ENCODE measurements at regions not wholly inside any gene's neighbourhood (a gene's known extent, or its start where the extent isn't known, plus 50 kb on each side); places are given as distances from the start of the nearest gene placed in this dataset.

DNA sequence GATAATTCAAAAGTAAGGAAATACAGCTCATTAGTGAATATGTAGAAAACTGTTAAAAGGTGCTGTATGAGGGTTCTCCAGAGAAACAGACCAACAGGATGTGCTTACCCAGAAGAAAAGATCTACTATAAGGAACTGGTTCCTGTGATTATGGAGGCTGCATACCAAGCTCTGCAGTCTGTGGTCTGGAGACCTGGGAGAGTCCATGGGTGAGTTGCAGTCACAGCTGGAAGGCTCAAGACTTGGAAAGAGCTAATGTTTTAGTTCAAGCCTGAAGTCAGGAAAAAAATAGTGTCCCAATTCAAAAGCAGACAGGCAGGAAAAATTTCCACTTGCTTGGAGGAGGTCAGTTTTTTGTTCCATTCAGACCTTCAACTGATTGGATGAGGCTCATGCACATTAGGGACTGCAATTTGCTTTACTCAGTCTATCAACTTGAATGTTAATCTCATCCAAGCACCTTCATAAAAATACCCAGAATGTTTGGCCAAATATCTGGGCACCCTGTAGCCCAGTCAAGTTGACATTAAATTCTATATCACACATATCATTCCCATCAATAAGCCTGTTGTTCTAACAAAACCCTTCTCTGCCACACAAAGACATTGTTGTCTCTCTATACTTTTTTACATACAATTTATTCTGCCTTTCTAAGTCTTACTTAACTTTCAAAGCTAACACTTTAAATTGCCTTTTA is 197.9 kb upstream of the KLF6 start:
- no peak for DNase-seq (ENCODE audit: low read depth)
- no peak overlapping the region for H3K4me3 ChIP-seq (ENCODE audit: low read depth, low read length)
- TF ChIP-seq MYC (IDR thresholded peaks at IDR 0.05; ENCODE audit: low read depth, low read length) = no peak
- TF ChIP-seq, protein P1, sequence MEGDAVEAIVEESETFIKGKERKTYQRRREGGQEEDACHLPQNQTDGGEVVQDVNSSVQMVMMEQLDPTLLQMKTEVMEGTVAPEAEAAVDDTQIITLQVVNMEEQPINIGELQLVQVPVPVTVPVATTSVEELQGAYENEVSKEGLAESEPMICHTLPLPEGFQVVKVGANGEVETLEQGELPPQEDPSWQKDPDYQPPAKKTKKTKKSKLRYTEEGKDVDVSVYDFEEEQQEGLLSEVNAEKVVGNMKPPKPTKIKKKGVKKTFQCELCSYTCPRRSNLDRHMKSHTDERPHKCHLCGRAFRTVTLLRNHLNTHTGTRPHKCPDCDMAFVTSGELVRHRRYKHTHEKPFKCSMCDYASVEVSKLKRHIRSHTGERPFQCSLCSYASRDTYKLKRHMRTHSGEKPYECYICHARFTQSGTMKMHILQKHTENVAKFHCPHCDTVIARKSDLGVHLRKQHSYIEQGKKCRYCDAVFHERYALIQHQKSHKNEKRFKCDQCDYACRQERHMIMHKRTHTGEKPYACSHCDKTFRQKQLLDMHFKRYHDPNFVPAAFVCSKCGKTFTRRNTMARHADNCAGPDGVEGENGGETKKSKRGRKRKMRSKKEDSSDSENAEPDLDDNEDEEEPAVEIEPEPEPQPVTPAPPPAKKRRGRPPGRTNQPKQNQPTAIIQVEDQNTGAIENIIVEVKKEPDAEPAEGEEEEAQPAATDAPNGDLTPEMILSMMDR (IDR thresholded peaks at IDR 0.05; ENCODE audit: low read depth, low read length) = no peak
- TF ChIP-seq POLR2A (IDR thresholded peaks at IDR 0.05; ENCODE audit: extremely low read depth, insufficient read length) = no peak
- TF ChIP-seq, protein P2, sequence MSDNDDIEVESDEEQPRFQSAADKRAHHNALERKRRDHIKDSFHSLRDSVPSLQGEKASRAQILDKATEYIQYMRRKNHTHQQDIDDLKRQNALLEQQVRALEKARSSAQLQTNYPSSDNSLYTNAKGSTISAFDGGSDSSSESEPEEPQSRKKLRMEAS (IDR thresholded peaks at IDR 0.05; ENCODE audit: low read depth, low read length) = no peak

DNA sequence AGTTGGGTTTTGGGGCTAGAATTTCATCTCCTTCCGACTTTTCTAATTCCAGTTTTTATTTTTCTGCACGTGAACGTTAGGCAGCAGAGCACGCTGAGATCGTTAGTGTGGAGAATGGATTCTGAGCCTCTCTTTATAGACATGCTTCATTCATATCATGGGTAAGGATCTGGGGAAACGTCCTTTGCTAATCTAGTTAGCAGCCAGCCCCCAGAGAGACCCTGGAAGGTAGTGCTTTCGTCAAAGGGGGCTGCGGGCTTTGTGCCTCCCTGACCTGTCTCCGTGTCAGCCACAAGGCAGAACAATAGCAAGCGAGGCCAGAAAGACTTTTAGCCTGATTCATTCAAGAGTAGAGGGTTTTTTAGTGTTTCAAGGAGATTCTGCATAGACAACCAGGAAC is 196.3 kb upstream of the KLF6 start:
- peak overlapping the region; percentile 21 for H3K4me3 ChIP-seq (ENCODE audit: low read depth, low read length)
- peak; percentile 34 for DNase-seq (ENCODE audit: low read depth)
- TF ChIP-seq MYC (IDR thresholded peaks at IDR 0.05; ENCODE audit: low read depth, low read length) = no peak
- TF ChIP-seq, protein P2 (IDR thresholded peaks at IDR 0.05; ENCODE audit: low read depth, low read length) = no peak
- TF ChIP-seq POLR2A (IDR thresholded peaks at IDR 0.05; ENCODE audit: extremely low read depth, insufficient read length) = no peak
- TF ChIP-seq, protein P1 (IDR thresholded peaks at IDR 0.05; ENCODE audit: low read depth, low read length) = no peak

DNA sequence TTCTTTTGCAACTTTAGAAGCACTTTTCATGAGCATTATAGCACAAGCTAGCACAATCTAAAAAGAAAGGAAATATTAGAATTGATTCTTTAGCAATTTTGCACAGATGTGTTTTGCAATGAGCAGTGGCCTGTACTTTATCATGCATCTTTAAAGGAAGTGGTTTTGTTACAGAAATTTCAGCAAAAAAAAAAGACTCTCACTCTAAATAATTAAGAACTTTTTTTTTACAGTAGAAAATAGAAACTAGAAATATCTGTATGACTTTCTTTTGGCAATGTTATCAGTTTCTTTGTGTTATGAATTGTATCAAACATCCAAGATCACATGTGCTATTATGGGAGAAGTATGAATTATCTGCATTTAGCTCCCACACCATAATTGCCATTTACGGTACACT is 195.7 kb upstream of the KLF6 start:
- no peak overlapping the region for H3K4me3 ChIP-seq (ENCODE audit: low read depth, low read length)
- TF ChIP-seq MYC (IDR thresholded peaks at IDR 0.05; ENCODE audit: low read depth, low read length) (no peak), POLR2A (IDR thresholded peaks at IDR 0.05; ENCODE audit: extremely low read depth, insufficient read length) (no peak)
- TF ChIP-seq, protein P1 (IDR thresholded peaks at IDR 0.05; ENCODE audit: low read depth, low read length) = no peak
- TF ChIP-seq, protein P2 (IDR thresholded peaks at IDR 0.05; ENCODE audit: low read depth, low read length) = no peak
- DNase-seq (ENCODE audit: low read depth) = peak; percentile 42

DNA sequence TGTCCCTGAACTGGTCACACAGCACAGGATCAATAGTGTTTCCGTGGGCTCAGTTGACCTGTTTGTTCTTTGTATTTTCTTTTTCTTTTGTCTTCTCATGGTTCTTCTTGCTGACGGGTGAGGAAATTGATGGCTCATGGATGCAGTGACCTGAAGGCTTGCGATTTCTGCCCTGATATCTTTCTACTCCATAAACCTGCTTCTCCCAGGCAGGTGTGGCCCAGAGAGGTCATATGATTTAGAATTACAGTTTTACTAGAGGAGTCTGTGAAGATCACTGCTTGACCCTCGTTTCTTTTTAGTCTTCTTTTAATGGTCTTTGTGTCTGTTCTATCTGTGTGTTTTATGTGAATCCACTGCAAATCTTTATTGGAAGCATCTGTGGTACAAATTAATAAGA is 195.1 kb upstream of the KLF6 start:
- H3K4me3 ChIP-seq (ENCODE audit: low read depth, low read length) = no peak overlapping the region
- TF ChIP-seq POLR2A (IDR thresholded peaks at IDR 0.05; ENCODE audit: extremely low read depth, insufficient read length) = no peak
- DNase-seq (ENCODE audit: low read depth) = no peak

DNA sequence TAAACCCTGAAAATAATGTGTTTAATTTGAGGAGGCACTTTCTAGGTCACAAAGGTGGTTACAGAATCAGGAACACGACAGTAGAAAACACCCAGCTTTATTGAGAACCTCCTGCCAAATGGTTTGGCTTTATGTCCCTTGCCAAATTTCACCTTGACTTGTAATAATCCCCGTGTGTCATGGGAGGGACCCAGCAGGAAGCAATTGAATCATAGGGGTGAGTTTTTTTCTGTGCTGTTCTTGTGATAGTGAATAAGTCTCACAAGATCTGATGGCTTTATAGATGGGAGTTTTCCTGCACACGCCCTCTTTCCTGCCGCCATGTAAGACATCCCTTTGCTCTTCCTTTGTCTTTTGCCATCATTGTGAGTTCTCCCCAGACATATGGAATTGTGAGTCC is 193.8 kb upstream of the KLF6 start:
- TF ChIP-seq, protein P1 (IDR thresholded peaks at IDR 0.05; ENCODE audit: low read depth, low read length) = no peak
- no peak for TF ChIP-seq MYC (IDR thresholded peaks at IDR 0.05; ENCODE audit: low read depth, low read length)
- TF ChIP-seq, protein P2 (IDR thresholded peaks at IDR 0.05; ENCODE audit: low read depth, low read length) = no peak
- no peak for TF ChIP-seq POLR2A (IDR thresholded peaks at IDR 0.05; ENCODE audit: extremely low read depth, insufficient read length)
- DNase-seq (ENCODE audit: low read depth) = peak; percentile 8
- H3K4me3 ChIP-seq (ENCODE audit: low read depth, low read length) = no peak overlapping the region

DNA sequence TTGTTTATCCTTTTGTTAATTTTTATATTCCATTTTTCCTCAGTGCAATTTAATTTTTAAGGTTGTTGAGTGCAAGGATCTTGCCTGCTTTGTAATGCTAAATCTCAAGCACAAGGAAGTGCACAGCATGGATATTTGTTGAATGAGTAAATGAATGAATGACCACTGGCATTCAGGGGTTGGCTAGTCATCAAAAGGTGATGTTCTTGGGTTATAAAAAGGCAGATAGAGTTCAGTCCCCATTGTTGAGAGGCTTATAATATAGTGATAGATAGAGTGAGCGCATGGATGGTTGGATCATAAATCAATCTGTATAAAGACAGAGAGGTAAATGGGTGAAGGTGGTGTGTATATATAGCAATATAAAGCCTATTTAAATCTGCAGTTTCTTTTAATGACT is 193.2 kb upstream of the KLF6 start:
- TF ChIP-seq, protein P2 (IDR thresholded peaks at IDR 0.05; ENCODE audit: low read depth, low read length) = no peak
- TF ChIP-seq, protein P1 (IDR thresholded peaks at IDR 0.05; ENCODE audit: low read depth, low read length) = no peak
- TF ChIP-seq MYC (IDR thresholded peaks at IDR 0.05; ENCODE audit: low read depth, low read length) (no peak), POLR2A (IDR thresholded peaks at IDR 0.05; ENCODE audit: extremely low read depth, insufficient read length) (no peak)
- H3K4me3 ChIP-seq (ENCODE audit: low read depth, low read length) = no peak overlapping the region
- no peak for DNase-seq (ENCODE audit: low read depth)

Measured in NB4 (cell line).